ENCODE measurements at regions not wholly inside any gene's neighbourhood (a gene's known extent, or its start where the extent isn't known, plus 50 kb on each side); places are given as distances from the start of the nearest gene placed in this dataset.

DNA sequence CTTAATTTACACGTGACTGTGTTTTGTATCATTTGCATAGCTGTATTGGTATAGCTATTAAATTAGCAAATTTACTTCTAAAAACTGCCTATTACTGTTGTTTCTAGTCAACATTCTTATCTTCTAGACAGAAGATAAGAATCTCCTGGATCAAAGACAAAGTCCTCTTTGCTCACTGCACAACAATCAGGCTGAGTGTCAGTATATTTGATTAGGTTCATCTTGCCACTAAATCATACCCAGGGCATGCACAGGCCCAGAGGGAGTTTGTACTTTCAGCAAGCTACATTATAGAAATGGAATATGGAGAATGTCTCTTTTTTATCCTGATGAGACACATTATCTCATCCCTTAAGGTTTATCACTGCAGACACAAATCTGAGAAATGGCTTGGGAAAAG is 579.1 kb downstream of the SLCO4C1 start:
- 0% methylated on average over 1 of the region's 1 CpG for WGBS (ENCODE audit: insufficient coverage, low coverage, missing lambda C conversion rate)
- H3K36me3 ChIP-seq (ENCODE audit: control insufficient read depth, insufficient read depth, low read length) = no peaks in the 10 kb centered on the region
- in situ Hi-C loops (cut with MboI) (no loop called here), intact Hi-C loops (cut with micrococcal nuclease) (no loop called here)
- H3K79me2 ChIP-seq (ENCODE audit: control insufficient read depth, insufficient read depth, low read length) = no peaks in the 10 kb centered on the region
- no peaks in the 10 kb centered on the region for H3K9me1 ChIP-seq (ENCODE audit: control insufficient read depth, insufficient read depth, low read length)
- H3K9me3 ChIP-seq (replicated peaks; ENCODE audit: control insufficient read depth, insufficient read depth, low read depth, low read length) = no peaks in the 10 kb centered on the region; the same call in 1 of the 2 replicates
- H4K20me1 ChIP-seq (replicated peaks; ENCODE audit: control insufficient read depth, insufficient read depth, low read length) = no peaks in the 10 kb centered on the region
- no peaks in the 10 kb centered on the region for H3K27me3 ChIP-seq (ENCODE audit: control insufficient read depth in 2 of 2, insufficient read depth in 2 of 2, low read length in 2 of 2)
- no peak overlapping the region for H3K27ac ChIP-seq (ENCODE audit: extremely low read depth, low read depth, low read length)
- ATAC-seq (no peak), DNase-seq (ENCODE audit: extremely low read depth in 1 of 4, low spot score in 3 of 4) (no peak), FAIRE-seq (no peak)
- no peaks in the 10 kb centered on the region for H3K4me1 ChIP-seq (replicated peaks in 1 of 2; ENCODE audit: control insufficient read depth in 2 of 2, insufficient read depth in 2 of 2, low read length in 2 of 2)
- no peak overlapping the region for H3K4me3 ChIP-seq
- H3K4me2 ChIP-seq (ENCODE audit: insufficient read depth, low read length) = no peak overlapping the region
- H2AFZ ChIP-seq (ENCODE audit: low read depth, low read length) = no peak overlapping the region
- BruUV-seq (replicated peaks) = no TSS peak
- CTCF ChIA-PET (ENCODE audit: low intra/inter-chr PET ratio) = no interaction called here
- no peak overlapping the region for H3K9ac ChIP-seq (ENCODE audit: insufficient read depth in 1 of 2, low read depth in 2 of 2, low read length in 2 of 2)
- POLR2A ChIA-PET = no interaction called here
- TF ChIP-seq ZBTB26 (CRISPR knock-in tag; IDR thresholded peaks at IDR 0.05) = no peak
- TF ChIP-seq SMARCA5 (IDR thresholded peaks at IDR 0.05) = no peak
- TF ChIP-seq NCOA1 (IDR thresholded peaks at IDR 0.05; ENCODE audit: low read depth) = no peak
- TF ChIP-seq, protein P1, sequence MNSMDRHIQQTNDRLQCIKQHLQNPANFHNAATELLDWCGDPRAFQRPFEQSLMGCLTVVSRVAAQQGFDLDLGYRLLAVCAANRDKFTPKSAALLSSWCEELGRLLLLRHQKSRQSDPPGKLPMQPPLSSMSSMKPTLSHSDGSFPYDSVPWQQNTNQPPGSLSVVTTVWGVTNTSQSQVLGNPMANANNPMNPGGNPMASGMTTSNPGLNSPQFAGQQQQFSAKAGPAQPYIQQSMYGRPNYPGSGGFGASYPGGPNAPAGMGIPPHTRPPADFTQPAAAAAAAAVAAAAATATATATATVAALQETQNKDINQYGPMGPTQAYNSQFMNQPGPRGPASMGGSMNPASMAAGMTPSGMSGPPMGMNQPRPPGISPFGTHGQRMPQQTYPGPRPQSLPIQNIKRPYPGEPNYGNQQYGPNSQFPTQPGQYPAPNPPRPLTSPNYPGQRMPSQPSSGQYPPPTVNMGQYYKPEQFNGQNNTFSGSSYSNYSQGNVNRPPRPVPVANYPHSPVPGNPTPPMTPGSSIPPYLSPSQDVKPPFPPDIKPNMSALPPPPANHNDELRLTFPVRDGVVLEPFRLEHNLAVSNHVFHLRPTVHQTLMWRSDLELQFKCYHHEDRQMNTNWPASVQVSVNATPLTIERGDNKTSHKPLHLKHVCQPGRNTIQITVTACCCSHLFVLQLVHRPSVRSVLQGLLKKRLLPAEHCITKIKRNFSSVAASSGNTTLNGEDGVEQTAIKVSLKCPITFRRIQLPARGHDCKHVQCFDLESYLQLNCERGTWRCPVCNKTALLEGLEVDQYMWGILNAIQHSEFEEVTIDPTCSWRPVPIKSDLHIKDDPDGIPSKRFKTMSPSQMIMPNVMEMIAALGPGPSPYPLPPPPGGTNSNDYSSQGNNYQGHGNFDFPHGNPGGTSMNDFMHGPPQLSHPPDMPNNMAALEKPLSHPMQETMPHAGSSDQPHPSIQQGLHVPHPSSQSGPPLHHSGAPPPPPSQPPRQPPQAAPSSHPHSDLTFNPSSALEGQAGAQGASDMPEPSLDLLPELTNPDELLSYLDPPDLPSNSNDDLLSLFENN (IDR thresholded peaks at IDR 0.05; ENCODE audit: low read depth in 2 of 2, low read length in 2 of 2) = no peak
- TF ChIP-seq CBX8 (IDR thresholded peaks at IDR 0.05; ENCODE audit: borderline replicate concordance, extremely low read depth, low read depth, low read length, poor library complexity, severe bottlenecking) = no peak
- no peak for TF ChIP-seq U2AF2 (optimal IDR thresholded peaks at IDR 0.05; ENCODE audit: low read depth, low read length)
- TF ChIP-seq FOSL1 (tag; conservative IDR thresholded peaks at IDR 0.05) = no peak
- no peak for TF ChIP-seq MAFG (tag; conservative IDR thresholded peaks at IDR 0.05)
- no peak for TF ChIP-seq CREB5 (CRISPR knock-in tag; IDR thresholded peaks at IDR 0.05)
- no peak for TF ChIP-seq ZNF695 (CRISPR knock-in tag; IDR thresholded peaks at IDR 0.05)
- TF ChIP-seq ZNF764 (CRISPR knock-in tag; IDR thresholded peaks at IDR 0.05; ENCODE audit: low read depth) = no peak
- TF ChIP-seq CCNT2 (IDR thresholded peaks at IDR 0.05; ENCODE audit: borderline replicate concordance, extremely low read depth, insufficient read length, low read depth, low read length) = no peak
- no peak for TF ChIP-seq ZBTB5 (IDR thresholded peaks at IDR 0.05)
- TF ChIP-seq HMGN3 (IDR thresholded peaks at IDR 0.05; ENCODE audit: borderline replicate concordance, extremely low read depth, insufficient read length, low read depth, low read length) = no peak
- TF ChIP-seq PTRF (tag; IDR thresholded peaks at IDR 0.05) = no peak
- TF ChIP-seq NCOA6 (IDR thresholded peaks at IDR 0.05) = no peak

All from K562 (cell line).